Thoracic aorta (tissue), 2 donors: ENCODE measurements at regions not wholly inside any gene's neighbourhood (a gene's known extent, or its start where the extent isn't known, plus 50 kb on each side); places are given as distances from the start of the nearest gene placed in this dataset.
"Not testable (repeated sequence)": the region's sequence is repeated elsewhere in the genome, so short reads cannot be mapped to it uniquely, and the experiment has no call there.

Experiments used
- ATAC-seq: fragments of 150-250 bp; one replicate; pipeline ENCODE4 v1.8.0; 2017; ENCODE audit warnings: low read depth; ENCODE audit not compliant: insufficient number of reproducible peaks, low FRiP score
- DNase-seq: peaks from one replicate; pipeline ENCODE4 v3.0.0-alpha.2; 2020; ENCODE audit warnings: low spot score
- H3K27ac ChIP-seq, 2 donors: fragments of 200-600 bp; sonication (generic); 1 replicate in 1 of 2; 2 replicates in 1 of 2; pipeline ENCODE4 v1.5.1; 2016; ENCODE audit warnings: mild to moderate bottlenecking in 2 of 2, moderate library complexity in 2 of 2
- H3K27me3 ChIP-seq: fragments of 200-600 bp; sonication (generic); replicated peaks from 2 replicates; pipeline ENCODE4 v1.6.0; 2016; ENCODE audit warnings: mild to moderate bottlenecking; ENCODE audit not compliant: insufficient read depth
- H3K36me3 ChIP-seq: fragments of 200-600 bp; sonication (generic); one replicate; pipeline ENCODE4 v1.5.1; 2016
- H3K4me1 ChIP-seq, 2 donors: fragments of 200-600 bp; sonication (generic); 1 replicate in 1 of 2; 2 replicates in 1 of 2; pipeline versions ENCODE4 v1.5.1 to v1.6.0; 2016; ENCODE audit warnings: low read depth in 2 of 2, mild to moderate bottlenecking in 1 of 2; ENCODE audit not compliant: control insufficient read depth in 1 of 2
- H3K4me3 ChIP-seq: fragments of 200-600 bp; sonication (generic); 2 replicates; pipeline ENCODE4 v1.5.1; 2016; ENCODE audit warnings: mild to moderate bottlenecking
- H3K9me3 ChIP-seq: fragments of 200-600 bp; sonication (generic); 2 replicates; pipeline ENCODE4 v1.5.1; 2016
- TF ChIP-seq, protein P1 (sequence below): fragments of 200-600 bp; sonication (generic); IDR thresholded peaks from one replicate; pipeline ENCODE4 v1.5.1; 2019; ENCODE audit warnings: antibody characterized with exemption

GRCh38 chr4:184959786-184960185 is 58.5 kb upstream of the HELT start:
- Histone ChIP-seq H3K27ac (no peak overlapping the region), H3K36me3 (no peaks in the 10 kb centered on the region), H3K4me3 (no peak overlapping the region), H3K27me3 (no peaks in the 10 kb centered on the region), H3K4me1 (peaks cover 3 to 21% of the 10 kb centered on the region in 2 donors), H3K9me3 (no peaks in the 10 kb centered on the region)
- TF ChIP-seq, protein P1, sequence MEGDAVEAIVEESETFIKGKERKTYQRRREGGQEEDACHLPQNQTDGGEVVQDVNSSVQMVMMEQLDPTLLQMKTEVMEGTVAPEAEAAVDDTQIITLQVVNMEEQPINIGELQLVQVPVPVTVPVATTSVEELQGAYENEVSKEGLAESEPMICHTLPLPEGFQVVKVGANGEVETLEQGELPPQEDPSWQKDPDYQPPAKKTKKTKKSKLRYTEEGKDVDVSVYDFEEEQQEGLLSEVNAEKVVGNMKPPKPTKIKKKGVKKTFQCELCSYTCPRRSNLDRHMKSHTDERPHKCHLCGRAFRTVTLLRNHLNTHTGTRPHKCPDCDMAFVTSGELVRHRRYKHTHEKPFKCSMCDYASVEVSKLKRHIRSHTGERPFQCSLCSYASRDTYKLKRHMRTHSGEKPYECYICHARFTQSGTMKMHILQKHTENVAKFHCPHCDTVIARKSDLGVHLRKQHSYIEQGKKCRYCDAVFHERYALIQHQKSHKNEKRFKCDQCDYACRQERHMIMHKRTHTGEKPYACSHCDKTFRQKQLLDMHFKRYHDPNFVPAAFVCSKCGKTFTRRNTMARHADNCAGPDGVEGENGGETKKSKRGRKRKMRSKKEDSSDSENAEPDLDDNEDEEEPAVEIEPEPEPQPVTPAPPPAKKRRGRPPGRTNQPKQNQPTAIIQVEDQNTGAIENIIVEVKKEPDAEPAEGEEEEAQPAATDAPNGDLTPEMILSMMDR = no peak
- DNase-seq = no peak
- no peak for ATAC-seq

GRCh38 chr4:184960505-184960971 is 57.8 kb upstream of the HELT start:
- Histone ChIP-seq H3K36me3 (no peaks in the 10 kb centered on the region), H3K27ac (peak overlapping the region in 1 of 2 donors; percentile 44), H3K9me3 (no peaks in the 10 kb centered on the region), H3K27me3 (no peaks in the 10 kb centered on the region), H3K4me1 (peaks cover 3 to 21% of the 10 kb centered on the region in 2 donors), H3K4me3 (peak overlapping the region; percentile 43)
- TF ChIP-seq, protein P1 = no peak
- no peak for DNase-seq
- peak; percentile 37 for ATAC-seq

DNA sequence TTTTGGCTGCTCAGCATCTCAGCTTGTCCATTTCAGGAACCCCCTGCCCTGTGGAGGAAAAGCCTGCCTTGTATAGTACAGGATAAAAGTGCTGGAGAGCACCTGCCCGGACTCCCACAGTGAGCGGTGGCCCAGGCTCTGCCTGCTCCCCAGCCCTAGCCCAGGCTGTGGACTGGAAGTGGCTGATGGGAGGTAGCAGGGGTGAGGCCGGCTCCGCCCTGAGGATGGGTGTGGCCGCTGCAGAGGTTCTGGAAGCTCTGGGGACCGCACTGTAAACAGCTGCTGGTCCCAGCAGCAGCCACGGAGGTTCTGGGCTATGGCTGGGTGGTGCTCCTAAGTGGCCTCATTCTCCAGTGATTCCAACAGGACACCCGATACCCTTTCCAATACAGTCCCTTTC is 56.6 kb upstream of the HELT start:
- H3K4me1 ChIP-seq = peaks cover 3 to 21% of the 10 kb centered on the region in 2 donors
- H3K27me3 ChIP-seq = no peaks in the 10 kb centered on the region
- DNase-seq (no peak), ATAC-seq (no peak)
- H3K27ac ChIP-seq = no peak overlapping the region
- H3K9me3 ChIP-seq = no peaks in the 10 kb centered on the region
- no peak overlapping the region for H3K4me3 ChIP-seq
- TF ChIP-seq, protein P1 = no peak
- H3K36me3 ChIP-seq = no peaks in the 10 kb centered on the region

- Histone ChIP-seq H3K36me3 (no peaks in the 10 kb centered on the region), H3K4me1 (peaks cover 3 to 21% of the 10 kb centered on the region in 2 donors), H3K9me3 (no peaks in the 10 kb centered on the region), H3K27me3 (no peaks in the 10 kb centered on the region), H3K27ac (no peak overlapping the region), H3K4me3 (no peak overlapping the region)
- TF ChIP-seq, protein P1 = no peak
- DNase-seq = no peak
- ATAC-seq = no peak
Measured at GRCh38 chr4:184962125-184962638, 56.1 kb upstream of the HELT start.

GRCh38 chr4:184965230-184966050 is 52.9 kb upstream of the HELT start:
- H3K9me3 ChIP-seq, H3K27ac ChIP-seq, DNase-seq, H3K36me3 ChIP-seq, H3K4me3 ChIP-seq, H3K27me3 ChIP-seq, H3K4me1 ChIP-seq, ATAC-seq: not testable (repeated sequence)

DNA sequence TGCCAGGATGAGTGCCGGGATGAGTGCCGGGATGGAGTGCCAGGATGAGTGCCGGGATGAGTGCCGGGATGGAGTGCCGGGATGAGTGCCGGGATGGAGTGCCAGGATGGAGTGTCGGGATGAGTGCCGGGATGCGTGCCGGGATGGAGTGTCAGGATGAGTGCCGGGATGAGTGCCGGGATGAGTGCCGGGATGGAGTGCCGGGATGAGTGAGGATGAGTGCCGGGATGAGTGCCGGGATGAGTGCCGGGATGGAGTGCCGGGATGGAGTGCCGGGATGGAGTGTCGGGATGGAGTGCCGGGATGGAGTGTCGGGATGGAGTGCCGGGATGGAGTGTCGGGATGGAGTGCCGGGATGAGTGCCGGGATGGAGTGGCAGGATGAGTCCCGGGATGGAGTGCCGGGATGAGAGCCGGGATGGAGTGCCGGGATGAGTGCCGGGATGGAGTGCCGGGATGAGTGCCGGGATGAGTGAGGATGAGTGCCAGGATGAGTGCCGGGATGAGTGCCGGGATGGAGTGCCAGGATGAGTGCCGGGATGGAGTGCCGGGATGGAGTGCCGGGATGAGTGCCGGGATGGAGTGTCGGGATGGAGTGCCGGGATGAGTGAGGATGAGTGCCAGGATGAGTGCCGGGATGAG is 52.1 kb upstream of the HELT start:
- H3K36me3 ChIP-seq, H3K27ac ChIP-seq, H3K27me3 ChIP-seq, DNase-seq, H3K4me1 ChIP-seq, ATAC-seq, H3K9me3 ChIP-seq, H3K4me3 ChIP-seq: not testable (repeated sequence)

DNA sequence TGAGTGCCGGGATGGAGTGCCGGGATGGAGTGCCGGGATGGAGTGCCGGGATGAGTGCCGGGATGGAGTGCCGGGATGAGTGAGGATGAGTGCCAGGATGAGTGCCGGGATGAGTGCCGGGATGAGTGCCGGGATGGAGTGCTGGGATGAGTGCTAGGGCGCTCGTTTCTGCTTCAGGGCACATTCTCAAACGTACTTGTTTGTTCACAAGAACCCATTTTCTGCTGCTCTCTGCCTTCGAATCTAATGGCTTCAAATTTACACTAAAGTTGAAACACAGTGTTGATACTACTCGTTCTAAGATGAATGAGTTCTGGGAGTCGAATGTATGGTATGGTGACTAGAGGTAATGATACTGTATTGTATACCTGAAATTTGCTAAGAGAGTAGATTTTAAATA is 50.6 kb upstream of the HELT start:
- not testable (repeated sequence) for H3K27me3 ChIP-seq, DNase-seq, H3K9me3 ChIP-seq, H3K27ac ChIP-seq, H3K36me3 ChIP-seq, H3K4me3 ChIP-seq, ATAC-seq, H3K4me1 ChIP-seq
